MCF 10A (cell line): ENCODE measurements at regions not wholly inside any gene's neighbourhood (a gene's known extent, or its start where the extent isn't known, plus 50 kb on each side); places are given as distances from the start of the nearest gene placed in this dataset.

Experiments
- BruUV-seq: library from RNA; stranded (reverse); fragments of 400-500 nt; replicated peaks from 2 replicates; lab custom pipeline; 2021; lab: Mats Ljungman, UMichigan
- CTCF ChIA-PET: fragments of 300-600 bp; sonication (Branson Sonifier 250); formaldehyde crosslinking; extraction: SDS; loops from one replicate; lab custom pipeline; 2021; ENCODE audit warnings: antibody characterized with exemption, inconsistent platforms; lab: Yijun Ruan, JAX
- POLR2A ChIA-PET: fragments of 300-600, 350-650 bp; sonication (Branson Sonifier 250); formaldehyde crosslinking; extraction: SDS; loops from one replicate; lab custom pipeline; 2020; ENCODE audit warnings: antibody characterized with exemption, inconsistent platforms; lab: Yijun Ruan, JAX
- DNase-seq: peaks from one replicate; pipeline ENCODE4 v3.0.0-alpha.2; 2018; ENCODE audit not compliant: unreplicated experiment
- H3K27ac Mint-ChIP-seq: one replicate; pipeline ENCODE4 v1.8.0; 2022; ENCODE audit warnings: mild to moderate bottlenecking, low read depth, mixed read lengths; ENCODE audit not compliant: unreplicated experiment
- H3K27me3 Mint-ChIP-seq: one replicate; pipeline ENCODE4 v1.8.0; 2022; ENCODE audit warnings: mixed read lengths; ENCODE audit not compliant: insufficient read depth, unreplicated experiment
- H3K36me3 Mint-ChIP-seq: one replicate; pipeline ENCODE4 v1.8.0; 2022; ENCODE audit warnings: mild to moderate bottlenecking, moderate library complexity, mixed read lengths; ENCODE audit not compliant: insufficient read depth, unreplicated experiment
- H3K4me1 Mint-ChIP-seq: one replicate; pipeline ENCODE4 v1.8.0; 2022; ENCODE audit warnings: mixed read lengths; ENCODE audit not compliant: insufficient read depth, unreplicated experiment
- H3K4me3 Mint-ChIP-seq: one replicate; pipeline ENCODE4 v1.8.0; 2022; ENCODE audit warnings: mild to moderate bottlenecking, moderate library complexity, mixed read lengths; ENCODE audit not compliant: unreplicated experiment
- H3K9me3 Mint-ChIP-seq: one replicate; pipeline ENCODE4 v1.8.0; 2022; ENCODE audit warnings: mixed read lengths; ENCODE audit not compliant: unreplicated experiment
- CTCF ChIP-seq: fragments of 200-600 bp; IDR thresholded peaks from one replicate; pipeline ENCODE4 v1.8.0; 2022; ENCODE audit warnings: antibody characterized with exemption, mild to moderate bottlenecking; ENCODE audit not compliant: unreplicated experiment
- intact Hi-C: fragments of 100-400 bp; cut with micrococcal nuclease; formaldehyde crosslinking; loops from 2 replicates; pipeline ENCODE4 v1.14.1; 2022

- H3K36me3 Mint-ChIP-seq = no peaks in the 10 kb centered on the region
- intact Hi-C loops = no loop called here
- TF ChIP-seq CTCF = no peak
- H3K9me3 Mint-ChIP-seq = no peaks in the 10 kb centered on the region
- no peak for DNase-seq
- H3K4me3 Mint-ChIP-seq = no peak overlapping the region
- ChIA-PET CTCF (interaction anchor here (1.0 kb wide), 1 partner anchor 33 kb away, joined by 5 read pairs; no protein-coding TSS in a partner anchor), POLR2A (no interaction called here)
- H3K4me1 Mint-ChIP-seq = no peaks in the 10 kb centered on the region
- no peak overlapping the region for H3K27ac Mint-ChIP-seq
- no TSS peak for BruUV-seq
- H3K27me3 Mint-ChIP-seq = peaks cover 23% of the 10 kb centered on the region
These were observed 52.7 kb upstream of the BOD1L2 start for GRCh38 chr18:57094175-57094574.

GRCh38 chr18:57095884-57096283 is 51.0 kb upstream of the BOD1L2 start:
- no TSS peak for BruUV-seq
- POLR2A ChIA-PET = interaction anchor here (0.9 kb wide), 1 partner anchor 109 kb away, joined by 3 read pairs; no protein-coding TSS in a partner anchor
- no peak overlapping the region for H3K4me3 Mint-ChIP-seq
- H3K27ac Mint-ChIP-seq = no peak overlapping the region
- no peaks in the 10 kb centered on the region for H3K36me3 Mint-ChIP-seq
- peaks cover 23% of the 10 kb centered on the region for H3K27me3 Mint-ChIP-seq
- intact Hi-C loops = no loop called here
- DNase-seq = no peak
- H3K4me1 Mint-ChIP-seq = no peaks in the 10 kb centered on the region
- peaks cover under 1% of the 10 kb centered on the region for H3K9me3 Mint-ChIP-seq
- no peak for TF ChIP-seq CTCF
- CTCF ChIA-PET = interaction anchor here (1.0 kb wide), 1 partner anchor 12 kb away, joined by 3 read pairs; no protein-coding TSS in a partner anchor
